SK-N-SH treated with all-trans-retinoic acid at 6 μM for 48 hours (cell line): ENCODE measurements at regions not wholly inside any gene's neighbourhood (a gene's known extent, or its start where the extent isn't known, plus 50 kb on each side); places are given as distances from the start of the nearest gene placed in this dataset.

ENCODE experiments used
- ATAC-seq: fragments of 200-7000 bp; cut with Tn5 transposase; 3 replicates; pipeline ENCODE4 v1.9.1; 2020; ENCODE audit warnings: mild to moderate bottlenecking, moderate library complexity
- ARNTL ChIP-seq: fragments of 450-650 bp; formaldehyde crosslinking; IDR thresholded peaks from 2 replicates; pipeline ENCODE4 v1.5.0; 2020; ENCODE audit warnings: low read depth, mild to moderate bottlenecking, moderate library complexity, borderline replicate concordance
- BACH2 ChIP-seq: fragments of 250-450 bp; sonication (Bioruptor Pico); IDR thresholded peaks from 2 replicates; pipeline ENCODE4 v1.9.0; 2021; ENCODE audit warnings: mild to moderate bottlenecking, borderline replicate concordance
- CSDC2 ChIP-seq: fragments of 250-450 bp; sonication (Bioruptor Pico); IDR thresholded peaks from 2 replicates; pipeline ENCODE4 v1.5.0; 2020; ENCODE audit warnings: mild to moderate bottlenecking, moderate library complexity
- CSRNP3 ChIP-seq: fragments of 250-450 bp; sonication (Bioruptor Pico); IDR thresholded peaks from 2 replicates; pipeline ENCODE4 v1.5.1; 2021; ENCODE audit warnings: mild to moderate bottlenecking, moderate library complexity
- ESRRG ChIP-seq: fragments of 250-450 bp; sonication (Bioruptor Pico); IDR thresholded peaks from 2 replicates; pipeline ENCODE4 v1.6.1; 2021; ENCODE audit warnings: mild to moderate bottlenecking
- GLIS3 ChIP-seq: fragments of 250-450 bp; sonication (Bioruptor Pico); IDR thresholded peaks from 2 replicates; pipeline ENCODE4 v1.5.0; 2020; ENCODE audit warnings: mild to moderate bottlenecking, moderate library complexity
- ISL1 ChIP-seq: fragments of 250-450 bp; sonication (Bioruptor Pico); IDR thresholded peaks from 2 replicates; pipeline ENCODE4 v2.1.2; 2022; ENCODE audit warnings: mild to moderate bottlenecking, moderate library complexity
- OSR1 ChIP-seq: fragments of 250-450 bp; sonication (Bioruptor Pico); IDR thresholded peaks from 2 replicates; pipeline ENCODE4 v1.8.0; 2022; ENCODE audit warnings: moderate library complexity, mild to moderate bottlenecking, inconsistent platforms
- PATZ1 ChIP-seq: fragments of 250-450 bp; sonication (Bioruptor Pico); IDR thresholded peaks from 2 replicates; pipeline ENCODE4 v1.8.0; 2020; ENCODE audit warnings: mild to moderate bottlenecking, moderate library complexity, borderline replicate concordance
- POU6F1 ChIP-seq: fragments of 250-450 bp; sonication (Bioruptor Pico); IDR thresholded peaks from 2 replicates; pipeline ENCODE4 v1.8.0; 2021; ENCODE audit warnings: low read depth, mild to moderate bottlenecking, moderate library complexity, borderline replicate concordance
- PPARA ChIP-seq: fragments of 250-450 bp; sonication (Bioruptor Pico); IDR thresholded peaks from 2 replicates; pipeline ENCODE4 v1.5.0; 2020; ENCODE audit warnings: mild to moderate bottlenecking, borderline replicate concordance
- RARB ChIP-seq: fragments of 250-450 bp; sonication (Bioruptor Pico); IDR thresholded peaks from 2 replicates; pipeline ENCODE4 v1.8.0; 2021; ENCODE audit warnings: mild to moderate bottlenecking, moderate library complexity
- SNAI2 ChIP-seq: fragments of 250-450 bp; sonication (Bioruptor Pico); IDR thresholded peaks from 2 replicates; pipeline ENCODE4 v1.5.0; 2020; ENCODE audit warnings: mild to moderate bottlenecking, moderate library complexity
- TCF4 ChIP-seq: fragments of 250-450 bp; sonication (Bioruptor Pico); IDR thresholded peaks from 2 replicates; pipeline ENCODE4 v1.8.0; 2021; ENCODE audit warnings: mild to moderate bottlenecking, moderate library complexity, borderline replicate concordance
- TOX ChIP-seq: fragments of 250-450 bp; sonication (Bioruptor Pico); IDR thresholded peaks from 2 replicates; pipeline ENCODE4 v1.8.0; 2021; ENCODE audit warnings: mild to moderate bottlenecking, moderate library complexity, borderline replicate concordance
- ZC3H10 ChIP-seq: fragments of 250-450 bp; sonication (Bioruptor Pico); IDR thresholded peaks from 2 replicates; pipeline ENCODE4 v1.5.1; 2021; ENCODE audit warnings: mild to moderate bottlenecking, moderate library complexity
- ZFP3 ChIP-seq: fragments of 250-450 bp; sonication (Bioruptor Pico); IDR thresholded peaks from 2 replicates; pipeline ENCODE4 v1.5.0; 2020; ENCODE audit warnings: mild to moderate bottlenecking, moderate library complexity
- ZFP30 ChIP-seq: fragments of 450-650 bp; formaldehyde crosslinking; IDR thresholded peaks from 2 replicates; pipeline ENCODE4 v1.5.0; 2022; ENCODE audit warnings: mild to moderate bottlenecking, moderate library complexity
- ZNF565 ChIP-seq: fragments of 450-650 bp; formaldehyde crosslinking; conservative IDR thresholded peaks from 2 replicates; pipeline ENCODE4 v1.5.0; 2020; ENCODE audit warnings: low read depth, mild to moderate bottlenecking, moderate library complexity
- ZNF70 ChIP-seq: fragments of 450-650 bp; formaldehyde crosslinking; IDR thresholded peaks from 2 replicates; pipeline ENCODE4 v1.5.0; 2020; ENCODE audit warnings: mild to moderate bottlenecking, moderate library complexity
- ZNF8 ChIP-seq: fragments of 450-650 bp; formaldehyde crosslinking; IDR thresholded peaks from 2 replicates; pipeline ENCODE4 v1.5.0; 2020; ENCODE audit warnings: mild to moderate bottlenecking, moderate library complexity

- TF ChIP-seq CSRNP3 (CRISPR knock-in tag) (no peak), RARB (CRISPR knock-in tag) (no peak), GLIS3 (CRISPR knock-in tag) (no peak), POU6F1 (CRISPR knock-in tag) (no peak), ZNF8 (CRISPR knock-in tag) (no peak)
- TF ChIP-seq, all 23 proteins: peak for 0
These were observed 314.5 kb downstream of the TMEM161B start (continued) for GRCh38 chr5:87954121-87954520.

GRCh38 chr5:87951661-87952060 lies 317.0 kb downstream of the TMEM161B start:
- TF ChIP-seq POU6F1 (CRISPR knock-in tag): no peak
- no peak for TF ChIP-seq ARNTL (CRISPR knock-in tag)
- TF ChIP-seq TCF4: no peak
- no peak for TF ChIP-seq ZNF70 (CRISPR knock-in tag)
- no peak for TF ChIP-seq TOX (CRISPR knock-in tag)
- no peak for TF ChIP-seq ISL1 (CRISPR knock-in tag)
- no peak for TF ChIP-seq PATZ1 (CRISPR knock-in tag)
- TF ChIP-seq ZNF565: no peak
- TF ChIP-seq ZFP30 (CRISPR knock-in tag): no peak
- no peak for TF ChIP-seq ZC3H10 (CRISPR knock-in tag)
- TF ChIP-seq PPARA: no peak
- no peak for TF ChIP-seq ZFP3
- no peak for TF ChIP-seq SNAI2
- TF ChIP-seq GLIS3 (CRISPR knock-in tag): no peak
- TF ChIP-seq ESRRG: no peak
- no peak for TF ChIP-seq OSR1 (CRISPR knock-in tag)
- no peak for TF ChIP-seq CSRNP3 (CRISPR knock-in tag)
- TF ChIP-seq ZNF8 (CRISPR knock-in tag): no peak
- TF ChIP-seq RARB (CRISPR knock-in tag): no peak
- ATAC-seq: no peak

- no peak for TF ChIP-seq OSR1 (CRISPR knock-in tag)
- TF ChIP-seq ISL1 (CRISPR knock-in tag): no peak
- TF ChIP-seq BACH2 (CRISPR knock-in tag): no peak
- no peak for TF ChIP-seq CSRNP3 (CRISPR knock-in tag)
- TF ChIP-seq RARB (CRISPR knock-in tag): no peak
- TF ChIP-seq CSDC2 (CRISPR knock-in tag): no peak
- no peak for TF ChIP-seq ZNF565
These were observed 318.7 kb downstream of the TMEM161B start for GRCh38 chr5:87949676-87950631.

More at GRCh38 chr5:87949676-87950631, 318.7 kb downstream of the TMEM161B start:
- no peak for ATAC-seq
